ENCODE measurements at regions not wholly inside any gene's neighbourhood (a gene's known extent, or its start where the extent isn't known, plus 50 kb on each side); places are given as distances from the start of the nearest gene placed in this dataset.

GRCh38 chr22:42217752-42218280 is 52.6 kb downstream of the TCF20 start:
- Histone ChIP-seq H3K27ac (no peak overlapping the region), H3K36me3 (ENCODE audit: insufficient read depth in 1 of 2, low read depth in 1 of 2) (peaks cover 0 to 23% of the 10 kb centered on the region in 2 donors), H3K9me3 (no peaks in the 10 kb centered on the region), H3K27me3 (ENCODE audit: insufficient read depth in 3 of 3, low read length in 2 of 3) (no peaks in the 10 kb centered on the region), H3K4me1 (no peaks in the 10 kb centered on the region), H3K4me3 (no peak overlapping the region)
- ATAC-seq (no peak), DNase-seq (no peak)
- intact Hi-C loops (cut with DNase I): no loop called here
- 84 to 88% (median 87%) methylated on average over 4 of the region's 4 CpGs for WGBS, 3 donors
- TF ChIP-seq CTCF (IDR thresholded peaks at IDR 0.05): no peak

GRCh38 chr22:42217019-42217751 is 53.3 kb downstream of the TCF20 start:
- intact Hi-C loops (cut with DNase I): no loop called here
- Histone ChIP-seq H3K36me3 (ENCODE audit: insufficient read depth in 1 of 2, low read depth in 1 of 2) (peaks cover 0 to 29% of the 10 kb centered on the region in 2 donors), H3K27ac (no peak overlapping the region), H3K27me3 (ENCODE audit: insufficient read depth in 3 of 3, low read length in 2 of 3) (no peaks in the 10 kb centered on the region), H3K9me3 (no peaks in the 10 kb centered on the region), H3K4me3 (no peak overlapping the region), H3K4me1 (no peaks in the 10 kb centered on the region)
- ATAC-seq: no peak
- no peak for DNase-seq
- 88 to 95% (median 92%) methylated on average over 3 of the region's 3 CpGs for WGBS, 3 donors
- no peak for TF ChIP-seq CTCF (IDR thresholded peaks at IDR 0.05)

- H3K4me3 ChIP-seq: no peak overlapping the region
- H3K27me3 ChIP-seq (ENCODE audit: insufficient read depth in 3 of 3, low read length in 2 of 3): no peaks in the 10 kb centered on the region
- WGBS, 3 donors: 66 to 72% (median 67%) methylated on average over 15 of the region's 15 CpGs
- intact Hi-C loops (cut with DNase I): no loop called here
- no peak overlapping the region for H3K27ac ChIP-seq
- H3K9me3 ChIP-seq: no peaks in the 10 kb centered on the region
- H3K36me3 ChIP-seq (ENCODE audit: insufficient read depth in 1 of 2, low read depth in 1 of 2): peaks cover 3 to 52% of the 10 kb centered on the region in 2 donors
- DNase-seq (peak; percentile 28 to 49), ATAC-seq (peak in 1 of 4 donors; percentile 46)
- no peak for TF ChIP-seq CTCF (IDR thresholded peaks at IDR 0.05)
- H3K4me1 ChIP-seq: no peaks in the 10 kb centered on the region
Observed at GRCh38 chr22:42214633-42215415, 55.6 kb downstream of the TCF20 start.

GRCh38 chr22:42208362-42208761 is 62.1 kb downstream of the TCF20 start:
- DNase-seq: no peak
- Histone ChIP-seq H3K27ac (no peak overlapping the region), H3K4me3 (no peak overlapping the region), H3K4me1 (no peaks in the 10 kb centered on the region), H3K9me3 (no peaks in the 10 kb centered on the region), H3K27me3 (ENCODE audit: insufficient read depth in 3 of 3, low read length in 2 of 3) (no peaks in the 10 kb centered on the region), H3K36me3 (ENCODE audit: insufficient read depth in 1 of 2, low read depth in 1 of 2) (peaks cover 3 to 49% of the 10 kb centered on the region in 2 donors)
- intact Hi-C loops (cut with DNase I): no loop called here
- no peak for TF ChIP-seq CTCF (IDR thresholded peaks at IDR 0.05)
- 93 to 97% (median 95%) methylated on average over 4 of the region's 4 CpGs for WGBS, 3 donors
- no peak for ATAC-seq

All from psoas muscle (tissue), 7 donors.